Progenitor cell of endocrine pancreas (in vitro differentiated cells): ENCODE measurements at regions not wholly inside any gene's neighbourhood (a gene's known extent, or its start where the extent isn't known, plus 50 kb on each side); places are given as distances from the start of the nearest gene placed in this dataset.

Experiments used
- DNase-seq: peaks from one replicate; pipeline ENCODE4 v3.0.0; 2021; ENCODE audit warnings: low spot score; ENCODE audit not compliant: unreplicated experiment
- H3K27ac Mint-ChIP-seq: 2 replicates; pipeline ENCODE4 v1.8.0; 2021; ENCODE audit warnings: mild to moderate bottlenecking, moderate library complexity, mixed read lengths
- H3K27me3 Mint-ChIP-seq: 2 replicates; pipeline ENCODE4 v1.8.0; 2021; ENCODE audit warnings: mixed read lengths
- H3K36me3 Mint-ChIP-seq: 2 replicates; pipeline ENCODE4 v1.8.0; 2022; ENCODE audit warnings: mixed read lengths; ENCODE audit not compliant: insufficient read depth
- H3K4me1 Mint-ChIP-seq: 2 replicates; pipeline ENCODE4 v1.8.0; 2021; ENCODE audit warnings: low read depth, mixed read lengths
- H3K4me3 Mint-ChIP-seq: 2 replicates; pipeline ENCODE4 v1.8.0; 2021; ENCODE audit warnings: low read depth, mild to moderate bottlenecking, moderate library complexity, mixed read lengths
- H3K9me3 Mint-ChIP-seq: 2 replicates; pipeline ENCODE4 v1.8.0; 2021; ENCODE audit warnings: low read depth, mixed read lengths
- TF ChIP-seq, protein P1 (sequence below): fragments of 200-600 bp; sonication (generic); IDR thresholded peaks from one replicate; pipeline ENCODE4 v1.5.0; 2021; ENCODE audit warnings: antibody characterized with exemption, mild to moderate bottlenecking; ENCODE audit not compliant: unreplicated experiment

DNA sequence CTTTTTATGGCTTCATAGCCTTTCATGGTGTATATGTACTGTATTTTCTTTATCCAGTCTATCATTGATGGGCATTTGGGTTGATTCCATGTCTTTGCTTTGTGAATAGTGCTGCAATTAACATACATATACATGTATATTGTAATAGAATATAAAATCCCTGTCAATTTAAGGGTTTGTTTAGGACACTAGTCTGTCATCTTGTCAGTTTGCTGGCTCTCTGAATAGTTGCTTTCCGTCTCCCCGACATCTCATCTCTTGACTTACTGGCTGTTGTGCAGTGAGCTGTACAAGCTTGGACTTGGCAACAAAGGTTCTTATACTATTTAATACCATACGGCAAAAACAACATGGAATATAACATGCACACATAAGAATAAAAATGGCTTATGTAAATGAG lies 1487.5 kb downstream of the LRRC4C start:
- H3K27me3 Mint-ChIP-seq = no peaks in the 10 kb centered on the region
- no peak overlapping the region for H3K27ac Mint-ChIP-seq
- H3K36me3 Mint-ChIP-seq = no peaks in the 10 kb centered on the region
- DNase-seq = no peak
- no peak overlapping the region for H3K4me3 Mint-ChIP-seq
- TF ChIP-seq, protein P1, sequence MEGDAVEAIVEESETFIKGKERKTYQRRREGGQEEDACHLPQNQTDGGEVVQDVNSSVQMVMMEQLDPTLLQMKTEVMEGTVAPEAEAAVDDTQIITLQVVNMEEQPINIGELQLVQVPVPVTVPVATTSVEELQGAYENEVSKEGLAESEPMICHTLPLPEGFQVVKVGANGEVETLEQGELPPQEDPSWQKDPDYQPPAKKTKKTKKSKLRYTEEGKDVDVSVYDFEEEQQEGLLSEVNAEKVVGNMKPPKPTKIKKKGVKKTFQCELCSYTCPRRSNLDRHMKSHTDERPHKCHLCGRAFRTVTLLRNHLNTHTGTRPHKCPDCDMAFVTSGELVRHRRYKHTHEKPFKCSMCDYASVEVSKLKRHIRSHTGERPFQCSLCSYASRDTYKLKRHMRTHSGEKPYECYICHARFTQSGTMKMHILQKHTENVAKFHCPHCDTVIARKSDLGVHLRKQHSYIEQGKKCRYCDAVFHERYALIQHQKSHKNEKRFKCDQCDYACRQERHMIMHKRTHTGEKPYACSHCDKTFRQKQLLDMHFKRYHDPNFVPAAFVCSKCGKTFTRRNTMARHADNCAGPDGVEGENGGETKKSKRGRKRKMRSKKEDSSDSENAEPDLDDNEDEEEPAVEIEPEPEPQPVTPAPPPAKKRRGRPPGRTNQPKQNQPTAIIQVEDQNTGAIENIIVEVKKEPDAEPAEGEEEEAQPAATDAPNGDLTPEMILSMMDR = no peak
- H3K9me3 Mint-ChIP-seq = no peaks in the 10 kb centered on the region
- no peaks in the 10 kb centered on the region for H3K4me1 Mint-ChIP-seq

DNA sequence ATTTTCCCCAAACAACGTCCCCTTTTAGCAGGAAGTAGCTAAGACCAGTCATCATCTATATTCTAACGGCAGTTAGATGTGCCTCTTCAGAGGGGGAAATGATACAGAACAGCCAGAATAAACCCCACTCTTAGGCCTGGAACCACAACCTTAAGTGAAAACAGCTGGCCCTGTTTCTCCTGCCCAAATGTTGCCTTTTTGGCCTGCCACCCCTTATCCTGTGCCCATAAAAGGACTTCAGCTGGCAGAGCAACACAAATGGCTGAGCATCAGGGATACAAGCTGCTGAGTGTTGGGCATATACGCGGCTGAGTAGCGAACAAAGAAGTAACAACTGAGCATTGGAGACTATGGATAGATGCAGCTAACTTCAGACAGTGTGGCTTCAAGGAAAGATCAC lies 1491.4 kb downstream of the LRRC4C start:
- no peaks in the 10 kb centered on the region for H3K27me3 Mint-ChIP-seq
- no peak overlapping the region for H3K27ac Mint-ChIP-seq
- H3K36me3 Mint-ChIP-seq = no peaks in the 10 kb centered on the region
- H3K9me3 Mint-ChIP-seq = no peaks in the 10 kb centered on the region
- TF ChIP-seq, protein P1 = no peak
- no peaks in the 10 kb centered on the region for H3K4me1 Mint-ChIP-seq
- no peak overlapping the region for H3K4me3 Mint-ChIP-seq
- DNase-seq = no peak

DNA sequence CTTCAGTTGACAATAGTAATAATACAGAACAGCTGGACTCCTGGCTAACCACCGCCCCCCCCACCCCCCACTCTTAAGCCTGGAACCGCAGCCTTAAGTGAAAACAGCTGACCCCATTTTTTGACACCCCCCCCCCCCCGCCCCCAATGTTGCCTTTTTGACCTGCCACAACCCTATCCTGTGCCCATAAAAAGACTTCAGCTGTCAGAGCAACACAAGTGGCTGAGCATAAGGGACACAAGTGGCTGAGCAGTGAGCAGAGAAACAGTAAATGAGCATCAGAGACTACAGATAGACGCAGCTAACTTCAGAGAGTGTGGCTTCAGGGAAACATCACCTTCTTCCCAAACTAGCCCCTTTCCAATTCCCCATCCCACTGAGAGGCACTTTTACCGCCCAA lies 1493.8 kb downstream of the LRRC4C start:
- Mint-ChIP-seq H3K27ac (no peak overlapping the region), H3K36me3 (no peaks in the 10 kb centered on the region), H3K27me3 (no peaks in the 10 kb centered on the region), H3K4me3 (no peak overlapping the region), H3K9me3 (no peaks in the 10 kb centered on the region), H3K4me1 (no peaks in the 10 kb centered on the region)
- TF ChIP-seq, protein P1 = no peak
- no peak for DNase-seq

DNA sequence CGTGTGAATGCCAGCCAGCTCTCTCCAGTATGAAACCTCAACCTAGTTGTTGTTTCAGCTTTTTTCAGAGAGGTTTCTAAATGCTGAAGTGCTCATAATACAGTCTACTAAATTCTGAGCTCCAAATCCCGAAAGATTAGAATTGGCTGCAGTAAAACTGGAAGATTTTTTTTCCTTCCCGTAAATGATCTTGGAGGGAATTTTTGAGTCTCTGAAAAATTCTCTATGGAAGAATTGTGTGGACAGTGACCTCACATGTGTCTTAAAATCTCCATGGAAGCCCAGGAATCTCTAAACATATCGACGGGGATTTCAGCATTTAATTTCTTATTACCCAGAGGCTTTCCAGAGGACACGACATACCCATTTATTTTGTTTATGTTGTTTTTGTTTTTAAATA lies 1499.2 kb downstream of the LRRC4C start:
- DNase-seq = no peak
- Mint-ChIP-seq H3K4me3 (no peak overlapping the region), H3K9me3 (no peaks in the 10 kb centered on the region), H3K36me3 (no peaks in the 10 kb centered on the region), H3K4me1 (no peaks in the 10 kb centered on the region), H3K27ac (no peak overlapping the region), H3K27me3 (no peaks in the 10 kb centered on the region)
- TF ChIP-seq, protein P1 = no peak

DNA sequence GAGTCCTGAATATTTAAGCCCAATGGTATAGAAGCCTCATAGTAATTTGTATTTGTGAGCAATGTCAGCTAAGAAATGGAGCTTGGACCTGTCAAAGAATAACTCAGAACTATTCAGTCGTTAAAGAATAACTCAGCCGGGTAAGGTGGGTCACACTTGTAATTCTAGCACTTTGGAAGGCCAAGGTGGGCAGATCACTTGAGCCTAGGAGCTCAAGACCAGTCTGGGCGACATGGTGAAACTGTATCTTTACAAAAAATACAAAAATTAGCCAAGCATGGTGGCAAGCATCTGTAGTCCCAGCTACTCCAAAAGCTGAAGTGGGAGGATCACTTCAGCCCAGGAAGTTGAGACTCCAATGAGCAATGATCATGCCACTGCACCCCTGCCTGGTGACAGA lies 1526.5 kb downstream of the LRRC4C start:
- no peak overlapping the region for H3K4me3 Mint-ChIP-seq
- H3K27ac Mint-ChIP-seq = no peak overlapping the region
- no peak for DNase-seq
- peaks cover 10% of the 10 kb centered on the region for H3K9me3 Mint-ChIP-seq
- no peaks in the 10 kb centered on the region for H3K36me3 Mint-ChIP-seq
- TF ChIP-seq, protein P1 = no peak
- no peaks in the 10 kb centered on the region for H3K27me3 Mint-ChIP-seq
- H3K4me1 Mint-ChIP-seq = no peaks in the 10 kb centered on the region
